ENCODE measurements at regions not wholly inside any gene's neighbourhood (a gene's known extent, or its start where the extent isn't known, plus 50 kb on each side); places are given as distances from the start of the nearest gene placed in this dataset.

DNA sequence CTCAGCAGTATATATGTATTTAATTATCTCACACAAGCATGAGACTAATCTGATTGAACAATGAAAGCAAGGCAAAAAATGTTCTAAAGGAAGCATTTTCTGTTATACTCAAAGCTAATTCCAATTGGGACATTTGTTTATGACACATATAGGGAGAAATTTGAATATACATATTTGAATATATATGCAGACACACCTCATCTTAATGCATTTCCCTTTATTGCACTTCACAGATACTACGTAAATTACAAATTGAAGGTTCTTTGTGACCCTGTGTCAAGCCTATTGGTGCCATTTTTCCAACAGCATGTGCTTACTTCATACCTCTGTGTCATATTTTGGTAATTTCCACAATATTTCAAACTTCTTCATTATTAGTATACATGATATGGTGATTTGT lies 132.1 kb upstream of the STEAP1 start:
- Histone ChIP-seq H3K4me1 (replicated peaks in 1 of 2; ENCODE audit: control insufficient read depth in 2 of 2, insufficient read depth in 2 of 2, low read length in 2 of 2) (no peaks in the 10 kb centered on the region), H3K27ac (ENCODE audit: extremely low read depth, low read depth, low read length) (no peak overlapping the region), H3K27me3 (ENCODE audit: control insufficient read depth in 2 of 2, insufficient read depth in 2 of 2, low read length in 2 of 2) (no peaks in the 10 kb centered on the region), H3K4me2 (ENCODE audit: insufficient read depth, low read length) (no peak overlapping the region), H3K36me3 (ENCODE audit: control insufficient read depth, insufficient read depth, low read length) (no peaks in the 10 kb centered on the region), H3K9me1 (ENCODE audit: control insufficient read depth, insufficient read depth, low read length) (no peaks in the 10 kb centered on the region), H3K9me3 (replicated peaks; ENCODE audit: control insufficient read depth, insufficient read depth, low read depth, low read length) (no peaks in the 10 kb centered on the region), H4K20me1 (replicated peaks; ENCODE audit: control insufficient read depth, insufficient read depth, low read length) (no peaks in the 10 kb centered on the region), H3K9ac (ENCODE audit: insufficient read depth in 1 of 2, low read depth in 2 of 2, low read length in 2 of 2) (no peak overlapping the region), H3K4me3 (no peak overlapping the region), H3K79me2 (ENCODE audit: control insufficient read depth, insufficient read depth, low read length) (no peaks in the 10 kb centered on the region), H2AFZ (ENCODE audit: low read depth, low read length) (no peak overlapping the region)
- POLR2A ChIA-PET, result no interaction called here
- intact Hi-C loops (cut with micrococcal nuclease) (no loop called here), in situ Hi-C loops (cut with MboI) (no loop called here)
- ATAC-seq (no peak), DNase-seq (ENCODE audit: extremely low read depth in 1 of 4, low spot score in 3 of 4) (no peak), FAIRE-seq (no peak)
- CTCF ChIA-PET (ENCODE audit: low intra/inter-chr PET ratio), result no interaction called here
- no TSS peak for BruUV-seq (replicated peaks)
- 0% methylated on average over 1 of the region's 1 CpG for WGBS (ENCODE audit: insufficient coverage, low coverage, missing lambda C conversion rate)
- TF ChIP-seq ZBTB9 (CRISPR knock-in tag; IDR thresholded peaks at IDR 0.05) (no peak), CEBPB (tag; IDR thresholded peaks at IDR 0.05) (no peak), RFX1 (IDR thresholded peaks at IDR 0.05) (no peak), BCLAF1 (IDR thresholded peaks at IDR 0.05; ENCODE audit: borderline replicate concordance in 1 of 2, control insufficient read depth in 1 of 2, low read depth in 2 of 2, low read length in 1 of 2) (no peak), KHSRP (IDR thresholded peaks at IDR 0.05) (no peak), TAF7 (tag; IDR thresholded peaks at IDR 0.05) (no peak), ZNF407 (IDR thresholded peaks at IDR 0.05; ENCODE audit: low read depth) (no peak), ASH1L (IDR thresholded peaks at IDR 0.05; ENCODE audit: borderline replicate concordance, low read depth, partially characterized antibody) (no peak)

Measured in K562 (cell line).